ENCODE measurements at regions not wholly inside any gene's neighbourhood (a gene's known extent, or its start where the extent isn't known, plus 50 kb on each side); places are given as distances from the start of the nearest gene placed in this dataset.

GRCh38 chr6:54463354-54464024 is 155.2 kb downstream of the TINAG start:
- TF ChIP-seq CTCF (IDR thresholded peaks at IDR 0.05) = no peak
- intact Hi-C loops (cut with DNase I, micrococcal nuclease) = no loop called here

DNA sequence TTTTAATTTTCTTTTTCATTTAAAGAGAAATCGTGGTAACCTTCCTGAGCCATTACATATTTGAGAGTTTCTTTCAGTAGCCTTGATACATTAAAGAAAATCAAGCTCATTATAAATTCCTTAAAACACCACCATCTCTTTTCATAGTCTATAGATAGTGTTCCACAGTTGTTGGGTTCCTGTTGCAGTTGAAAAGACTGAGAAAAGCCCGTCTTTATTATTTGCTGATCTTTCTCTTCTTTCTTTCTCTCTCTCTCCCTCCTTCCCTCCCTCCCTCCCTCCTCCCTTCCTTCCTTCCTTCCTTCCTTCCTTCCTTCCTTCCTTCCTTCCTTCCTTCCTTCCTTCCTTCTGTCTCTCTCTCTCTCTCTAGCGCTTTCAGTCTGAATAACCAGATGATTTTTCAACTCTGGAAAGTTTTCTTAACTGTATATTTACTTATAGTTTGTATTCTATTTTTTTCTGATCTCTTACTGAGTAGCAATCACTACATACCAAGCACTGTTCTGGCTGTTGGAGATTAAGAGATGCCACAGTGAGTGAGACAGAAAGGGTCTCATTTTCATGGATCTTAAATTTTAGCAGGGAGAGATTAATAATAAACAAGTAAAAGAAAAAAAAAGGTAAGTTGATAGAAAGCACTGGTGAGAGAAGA is 157.5 kb downstream of the TINAG start:
- no peaks in the 10 kb centered on the region for H3K27me3 Mint-ChIP-seq

More at GRCh38 chr6:54463354-54464024, 155.2 kb downstream of the TINAG start:
- no peak overlapping the region for H3K27ac Mint-ChIP-seq
- H3K4me3 Mint-ChIP-seq = no peak overlapping the region
- Histone ChIP-seq H3K4me3 (ENCODE audit: low read length) (no peak overlapping the region), H3K36me3 (ENCODE audit: insufficient read depth, low read length) (no peaks in the 10 kb centered on the region), H3K4me1 (ENCODE audit: insufficient read depth, low read length) (no peaks in the 10 kb centered on the region), H3K27ac (ENCODE audit: low read depth in 1 of 2, low read length in 2 of 2) (no peak overlapping the region), H3K27me3 (ENCODE audit: control insufficient read depth in 1 of 2, insufficient read depth in 2 of 2, low read length in 2 of 2) (no peaks in the 10 kb centered on the region), H3K9me3 (ENCODE audit: control insufficient read depth in 1 of 2, insufficient read depth in 1 of 2, low read length in 2 of 2) (no peaks in the 10 kb centered on the region)
- no peaks in the 10 kb centered on the region for H3K4me1 Mint-ChIP-seq (ENCODE audit: low read depth)
- ChIA-PET CTCF (no interaction called here), POLR2A (no interaction called here)
- peaks cover 6% of the 10 kb centered on the region for H3K9me3 Mint-ChIP-seq
- DNase-seq = no peak
- no peaks in the 10 kb centered on the region for H3K36me3 Mint-ChIP-seq (ENCODE audit: low read depth)
- no peaks in the 10 kb centered on the region for H3K27me3 Mint-ChIP-seq
- no peak for ATAC-seq (ENCODE audit: poor library complexity)

DNA sequence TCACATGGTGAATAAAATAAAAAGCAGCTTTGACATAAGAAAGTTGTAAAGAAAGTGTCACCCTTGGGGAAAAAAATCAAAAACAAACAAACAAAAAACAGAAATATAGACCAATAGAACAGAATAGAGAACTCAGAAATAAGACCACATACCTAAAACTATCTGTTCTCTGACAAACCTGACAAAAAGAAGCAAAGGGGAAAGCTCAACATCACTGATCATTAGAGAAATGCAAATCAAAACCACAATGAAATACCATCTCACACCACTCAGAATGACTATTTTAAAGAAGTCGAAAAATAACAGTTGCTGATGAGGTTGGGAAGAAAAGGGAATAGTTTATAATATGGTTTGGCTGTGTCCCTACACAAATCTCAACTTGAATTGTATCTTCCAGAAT is 159.1 kb downstream of the TINAG start:
- H3K4me3 Mint-ChIP-seq = no peak overlapping the region
- no peaks in the 10 kb centered on the region for H3K36me3 ChIP-seq (ENCODE audit: insufficient read depth, low read length)
- TF ChIP-seq CTCF (IDR thresholded peaks at IDR 0.05) = no peak
- no peaks in the 10 kb centered on the region for H3K27me3 Mint-ChIP-seq
- no peak overlapping the region for H3K27ac ChIP-seq (ENCODE audit: low read depth in 1 of 2, low read length in 2 of 2)
- ChIA-PET CTCF (no interaction called here), POLR2A (no interaction called here)
- no peak for DNase-seq
- H3K4me1 Mint-ChIP-seq (ENCODE audit: low read depth) = no peaks in the 10 kb centered on the region
- H3K9me3 Mint-ChIP-seq = peaks cover 4% of the 10 kb centered on the region
- ATAC-seq (ENCODE audit: poor library complexity) = no peak
- no peak overlapping the region for H3K27ac Mint-ChIP-seq
- no peaks in the 10 kb centered on the region for H3K9me3 ChIP-seq (ENCODE audit: control insufficient read depth in 1 of 2, insufficient read depth in 1 of 2, low read length in 2 of 2)
- intact Hi-C loops (cut with DNase I, micrococcal nuclease) = no loop called here
- H3K27me3 ChIP-seq (ENCODE audit: control insufficient read depth in 1 of 2, insufficient read depth in 2 of 2, low read length in 2 of 2) = no peaks in the 10 kb centered on the region
- no peaks in the 10 kb centered on the region for H3K36me3 Mint-ChIP-seq (ENCODE audit: low read depth)
- H3K4me1 ChIP-seq (ENCODE audit: insufficient read depth, low read length) = no peaks in the 10 kb centered on the region
- no peak overlapping the region for H3K4me3 ChIP-seq (ENCODE audit: low read length)

More for the DNA sequence above, 157.5 kb downstream of the TINAG start:
- no peak for TF ChIP-seq CTCF (IDR thresholded peaks at IDR 0.05)
- ChIA-PET POLR2A (no interaction called here), CTCF (no interaction called here)
- no peak for ATAC-seq (ENCODE audit: poor library complexity)
- no peak overlapping the region for H3K27ac Mint-ChIP-seq
- H3K9me3 Mint-ChIP-seq = peaks cover 6% of the 10 kb centered on the region
- no peaks in the 10 kb centered on the region for H3K4me1 ChIP-seq (ENCODE audit: insufficient read depth, low read length)
- H3K27me3 ChIP-seq (ENCODE audit: control insufficient read depth in 1 of 2, insufficient read depth in 2 of 2, low read length in 2 of 2) = no peaks in the 10 kb centered on the region
- intact Hi-C loops (cut with DNase I, micrococcal nuclease) = no loop called here
- no peak overlapping the region for H3K4me3 ChIP-seq (ENCODE audit: low read length)
- H3K4me1 Mint-ChIP-seq (ENCODE audit: low read depth) = no peaks in the 10 kb centered on the region
- no peak for DNase-seq
- no peak overlapping the region for H3K27ac ChIP-seq (ENCODE audit: low read depth in 1 of 2, low read length in 2 of 2)
- H3K9me3 ChIP-seq (ENCODE audit: control insufficient read depth in 1 of 2, insufficient read depth in 1 of 2, low read length in 2 of 2) = no peaks in the 10 kb centered on the region
- H3K36me3 Mint-ChIP-seq (ENCODE audit: low read depth) = no peaks in the 10 kb centered on the region
- no peak overlapping the region for H3K4me3 Mint-ChIP-seq
- H3K36me3 ChIP-seq (ENCODE audit: insufficient read depth, low read length) = no peaks in the 10 kb centered on the region

Measured in CD4-positive, alpha-beta T cell (primary cell).